Neural cell (in vitro differentiated cells): ENCODE measurements at regions not wholly inside any gene's neighbourhood (a gene's known extent, or its start where the extent isn't known, plus 50 kb on each side); places are given as distances from the start of the nearest gene placed in this dataset.

ENCODE experiments used
- H2AFZ ChIP-seq: fragments of 200-600, 300-800 bp; sonication (generic), shearing (Covaris generic); 2 replicates; pipeline ENCODE4 v1.6.0; 2014; ENCODE audit warnings: low read depth, mild to moderate bottlenecking, antibody characterized with exemption, low read length, moderate library complexity
- H3F3A ChIP-seq: fragments of 200-600 bp; shearing (Covaris generic); 2 replicates; pipeline ENCODE4 v1.6.1; 2016; ENCODE audit warnings: mild to moderate bottlenecking, moderate library complexity, mixed read lengths, antibody characterized with exemption, low read length; ENCODE audit not compliant: insufficient read depth, poor library complexity, severe bottlenecking
- H3K27ac ChIP-seq: fragments of 200-600, 300-800 bp; sonication (generic), shearing (Covaris generic); 2 replicates; pipeline ENCODE4 v1.5.1; 2014; ENCODE audit warnings: mild to moderate bottlenecking, low read length, moderate library complexity
- H3K27me3 ChIP-seq: fragments of 300-800, 200-600 bp; sonication (generic), shearing (Covaris generic); 2 replicates; pipeline ENCODE4 v1.6.0; 2014; ENCODE audit warnings: mild to moderate bottlenecking, low read depth, low read length, moderate library complexity; ENCODE audit not compliant: insufficient read depth
- H3K36me3 ChIP-seq: fragments of 300-800, 200-600 bp; sonication (generic), shearing (Covaris generic); 2 replicates; pipeline ENCODE4 v1.5.1; 2014; ENCODE audit warnings: mild to moderate bottlenecking, antibody characterized with exemption, low read length, moderate library complexity; ENCODE audit not compliant: insufficient read depth
- H3K4me2 ChIP-seq: fragments of 300-800, 200-600 bp; sonication (generic), shearing (Covaris generic); 2 replicates; pipeline ENCODE4 v1.6.0; 2014; ENCODE audit warnings: mild to moderate bottlenecking, low read length
- H3K4me3 ChIP-seq: fragments of 300-800, 200-600 bp; sonication (generic), shearing (Covaris generic); 2 replicates; pipeline ENCODE4 v1.5.1; 2014; ENCODE audit warnings: mild to moderate bottlenecking, low read length, moderate library complexity
- H3K79me2 ChIP-seq: fragments of 200-600 bp; shearing (Covaris generic); replicated peaks from 2 replicates; pipeline ENCODE4 v1.6.0; 2014; ENCODE audit warnings: mild to moderate bottlenecking, low read length, moderate library complexity; ENCODE audit not compliant: insufficient read depth
- H3K9ac ChIP-seq: fragments of 300-800, 200-600 bp; sonication (generic), shearing (Covaris generic); 2 replicates; pipeline ENCODE4 v1.6.1; 2016; ENCODE audit warnings: mild to moderate bottlenecking, low read length, mixed read lengths
- H3K9me2 ChIP-seq: fragments of 200-600 bp; shearing (Covaris generic); 2 replicates; pipeline ENCODE4 v1.6.1; 2016; ENCODE audit warnings: mild to moderate bottlenecking, low read length, mixed read lengths; ENCODE audit not compliant: insufficient read depth
- H3K9me3 ChIP-seq: fragments of 200-600, 300-800 bp; sonication (generic), shearing (Covaris generic); 2 replicates; pipeline ENCODE4 v1.6.1; 2016; ENCODE audit warnings: mild to moderate bottlenecking, mixed run types, low read length, moderate library complexity, mixed read lengths
- H4K20me1 ChIP-seq: fragments of 200-600 bp; shearing (Covaris generic); 2 replicates; pipeline ENCODE4 v1.6.1; 2016; ENCODE audit warnings: mild to moderate bottlenecking, mixed run types; ENCODE audit not compliant: insufficient read depth
- EP300 ChIP-seq: fragments of 450-650 bp; conservative IDR thresholded peaks from 2 replicates; pipeline ENCODE4 v1.6.1; 2014; ENCODE audit warnings: antibody characterized with exemption, mild to moderate bottlenecking, moderate library complexity; ENCODE audit not compliant: poor library complexity, severe bottlenecking
- EZH2 ChIP-seq: fragments of 200-600, 300-800 bp; shearing (Covaris generic), sonication (generic); IDR thresholded peaks from 2 replicates; pipeline ENCODE4 v1.6.1; 2014; ENCODE audit warnings: antibody characterized with exemption, low read length, borderline replicate concordance, mild to moderate bottlenecking; ENCODE audit not compliant: insufficient read depth, poor library complexity, severe bottlenecking
- MXI1 ChIP-seq: fragments of 450-650 bp; conservative IDR thresholded peaks from 2 replicates; pipeline ENCODE4 v1.6.1; 2014; ENCODE audit warnings: antibody characterized with exemption, mild to moderate bottlenecking; ENCODE audit not compliant: poor library complexity, severe bottlenecking
- POLR2AphosphoS5 ChIP-seq: IDR thresholded peaks from 2 replicates; pipeline ENCODE4 v1.6.1; 2012
- RAD21 ChIP-seq: fragments of 450-650 bp; conservative IDR thresholded peaks from 2 replicates; pipeline ENCODE4 v1.6.1; 2014; ENCODE audit warnings: antibody characterized with exemption, mild to moderate bottlenecking, moderate library complexity
- SMC3 ChIP-seq: fragments of 450-650 bp; conservative IDR thresholded peaks from 2 replicates; pipeline ENCODE4 v1.6.1; 2014; ENCODE audit warnings: antibody characterized with exemption, mild to moderate bottlenecking, moderate library complexity; ENCODE audit not compliant: poor library complexity
- TAF1 ChIP-seq: IDR thresholded peaks from 2 replicates; pipeline ENCODE4 v1.6.1; 2012; ENCODE audit warnings: low read depth
- TF ChIP-seq, protein P1 (sequence below): IDR thresholded peaks from 2 replicates; pipeline ENCODE4 v1.6.1; 2012; ENCODE audit warnings: borderline replicate concordance
- TF ChIP-seq, protein P2 (sequence below): fragments of 450-650 bp; IDR thresholded peaks from 2 replicates; pipeline ENCODE4 v1.5.1; 2014; ENCODE audit warnings: antibody characterized with exemption, mild to moderate bottlenecking, moderate library complexity; ENCODE audit not compliant: poor library complexity, severe bottlenecking

DNA sequence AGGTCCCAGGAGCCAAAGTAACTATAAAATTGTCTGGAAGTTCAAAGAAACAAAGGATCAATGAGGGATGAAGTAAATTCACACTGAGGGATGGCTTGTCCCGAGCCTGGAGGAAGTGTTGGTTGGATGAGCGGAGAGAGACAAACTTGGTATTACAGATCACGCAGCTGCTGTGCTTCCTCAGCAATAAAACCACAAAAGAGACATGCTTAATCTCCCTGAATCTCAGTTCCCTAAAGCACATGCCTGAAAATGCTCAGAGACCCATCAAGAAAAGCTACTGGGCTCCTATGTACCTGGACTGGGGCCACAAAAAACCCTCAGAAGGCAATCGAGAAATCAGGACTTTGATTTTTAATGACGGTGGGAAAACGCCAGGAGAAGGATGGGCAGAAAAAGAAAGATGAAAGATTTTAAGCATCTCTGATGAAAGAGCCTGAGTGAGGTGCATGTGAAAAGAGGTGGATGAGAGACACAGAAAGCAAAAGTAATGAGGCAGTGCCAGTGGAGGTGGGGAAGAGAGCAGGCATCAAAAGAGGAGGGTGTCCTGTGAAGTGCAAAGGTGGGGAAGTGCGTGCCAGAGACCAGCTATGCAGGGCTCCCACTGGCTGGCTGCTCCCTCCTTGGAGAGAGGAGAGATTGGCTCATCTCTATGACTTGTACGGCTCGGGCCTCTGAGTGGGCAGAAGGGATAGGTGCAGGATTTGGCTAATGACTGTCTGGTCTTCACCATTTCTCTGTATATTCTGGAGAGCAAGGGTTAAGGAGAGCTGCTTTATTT lies 143.7 kb downstream of the ABCC12 start:
- Histone ChIP-seq H3K79me2 (no peaks in the 10 kb centered on the region), H4K20me1 (no peaks in the 10 kb centered on the region), H3F3A (no peaks in the 10 kb centered on the region), H2AFZ (no peak overlapping the region), H3K9me2 (no peaks in the 10 kb centered on the region), H3K36me3 (no peaks in the 10 kb centered on the region), H3K27ac (no peak overlapping the region), H3K4me2 (no peak overlapping the region), H3K27me3 (no peaks in the 10 kb centered on the region), H3K9me3 (no peaks in the 10 kb centered on the region), H3K9ac (no peak overlapping the region), H3K4me3 (no peak overlapping the region)
- TF ChIP-seq, protein P1, sequence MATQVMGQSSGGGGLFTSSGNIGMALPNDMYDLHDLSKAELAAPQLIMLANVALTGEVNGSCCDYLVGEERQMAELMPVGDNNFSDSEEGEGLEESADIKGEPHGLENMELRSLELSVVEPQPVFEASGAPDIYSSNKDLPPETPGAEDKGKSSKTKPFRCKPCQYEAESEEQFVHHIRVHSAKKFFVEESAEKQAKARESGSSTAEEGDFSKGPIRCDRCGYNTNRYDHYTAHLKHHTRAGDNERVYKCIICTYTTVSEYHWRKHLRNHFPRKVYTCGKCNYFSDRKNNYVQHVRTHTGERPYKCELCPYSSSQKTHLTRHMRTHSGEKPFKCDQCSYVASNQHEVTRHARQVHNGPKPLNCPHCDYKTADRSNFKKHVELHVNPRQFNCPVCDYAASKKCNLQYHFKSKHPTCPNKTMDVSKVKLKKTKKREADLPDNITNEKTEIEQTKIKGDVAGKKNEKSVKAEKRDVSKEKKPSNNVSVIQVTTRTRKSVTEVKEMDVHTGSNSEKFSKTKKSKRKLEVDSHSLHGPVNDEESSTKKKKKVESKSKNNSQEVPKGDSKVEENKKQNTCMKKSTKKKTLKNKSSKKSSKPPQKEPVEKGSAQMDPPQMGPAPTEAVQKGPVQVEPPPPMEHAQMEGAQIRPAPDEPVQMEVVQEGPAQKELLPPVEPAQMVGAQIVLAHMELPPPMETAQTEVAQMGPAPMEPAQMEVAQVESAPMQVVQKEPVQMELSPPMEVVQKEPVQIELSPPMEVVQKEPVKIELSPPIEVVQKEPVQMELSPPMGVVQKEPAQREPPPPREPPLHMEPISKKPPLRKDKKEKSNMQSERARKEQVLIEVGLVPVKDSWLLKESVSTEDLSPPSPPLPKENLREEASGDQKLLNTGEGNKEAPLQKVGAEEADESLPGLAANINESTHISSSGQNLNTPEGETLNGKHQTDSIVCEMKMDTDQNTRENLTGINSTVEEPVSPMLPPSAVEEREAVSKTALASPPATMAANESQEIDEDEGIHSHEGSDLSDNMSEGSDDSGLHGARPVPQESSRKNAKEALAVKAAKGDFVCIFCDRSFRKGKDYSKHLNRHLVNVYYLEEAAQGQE: no peak
- TF ChIP-seq EZH2 (no peak), MXI1 (no peak), SMC3 (no peak), TAF1 (no peak), RAD21 (no peak), EP300 (no peak), POLR2AphosphoS5 (no peak)
- TF ChIP-seq, protein P2, sequence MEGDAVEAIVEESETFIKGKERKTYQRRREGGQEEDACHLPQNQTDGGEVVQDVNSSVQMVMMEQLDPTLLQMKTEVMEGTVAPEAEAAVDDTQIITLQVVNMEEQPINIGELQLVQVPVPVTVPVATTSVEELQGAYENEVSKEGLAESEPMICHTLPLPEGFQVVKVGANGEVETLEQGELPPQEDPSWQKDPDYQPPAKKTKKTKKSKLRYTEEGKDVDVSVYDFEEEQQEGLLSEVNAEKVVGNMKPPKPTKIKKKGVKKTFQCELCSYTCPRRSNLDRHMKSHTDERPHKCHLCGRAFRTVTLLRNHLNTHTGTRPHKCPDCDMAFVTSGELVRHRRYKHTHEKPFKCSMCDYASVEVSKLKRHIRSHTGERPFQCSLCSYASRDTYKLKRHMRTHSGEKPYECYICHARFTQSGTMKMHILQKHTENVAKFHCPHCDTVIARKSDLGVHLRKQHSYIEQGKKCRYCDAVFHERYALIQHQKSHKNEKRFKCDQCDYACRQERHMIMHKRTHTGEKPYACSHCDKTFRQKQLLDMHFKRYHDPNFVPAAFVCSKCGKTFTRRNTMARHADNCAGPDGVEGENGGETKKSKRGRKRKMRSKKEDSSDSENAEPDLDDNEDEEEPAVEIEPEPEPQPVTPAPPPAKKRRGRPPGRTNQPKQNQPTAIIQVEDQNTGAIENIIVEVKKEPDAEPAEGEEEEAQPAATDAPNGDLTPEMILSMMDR: no peak

DNA sequence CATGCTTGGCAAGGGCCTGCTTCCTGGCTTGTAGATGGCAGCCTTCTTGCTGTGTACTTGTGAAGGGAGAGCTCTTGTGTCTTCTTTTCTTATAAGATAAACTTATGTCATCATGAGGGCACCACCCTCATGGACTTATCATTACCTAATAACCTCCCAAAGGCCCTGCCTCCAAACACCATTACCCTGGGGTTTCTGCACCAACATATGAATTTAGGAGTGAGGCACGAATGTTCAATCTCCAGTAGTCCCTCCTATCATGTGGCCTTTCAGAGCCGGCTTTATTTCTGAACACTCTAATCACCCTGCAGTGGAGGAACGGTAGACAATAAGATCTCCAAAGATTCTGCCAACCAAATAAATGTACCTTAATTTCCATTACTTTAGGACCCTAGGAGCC lies 144.3 kb downstream of the ABCC12 start:
- Histone ChIP-seq H3K79me2 (no peaks in the 10 kb centered on the region), H3K27ac (no peak overlapping the region), H3K9ac (no peak overlapping the region), H3K9me2 (no peaks in the 10 kb centered on the region), H3F3A (no peaks in the 10 kb centered on the region), H3K9me3 (no peaks in the 10 kb centered on the region), H3K4me2 (no peak overlapping the region), H3K36me3 (no peaks in the 10 kb centered on the region), H2AFZ (no peak overlapping the region), H3K27me3 (no peaks in the 10 kb centered on the region), H3K4me3 (no peak overlapping the region), H4K20me1 (no peaks in the 10 kb centered on the region)
- TF ChIP-seq SMC3: no peak
- TF ChIP-seq TAF1: no peak
- no peak for TF ChIP-seq EZH2
- TF ChIP-seq, protein P2: no peak
- TF ChIP-seq EP300: no peak
- TF ChIP-seq, protein P1: no peak
- TF ChIP-seq MXI1: no peak
- TF ChIP-seq POLR2AphosphoS5: no peak
- no peak for TF ChIP-seq RAD21
